ENCODE measurements at regions not wholly inside any gene's neighbourhood (a gene's known extent, or its start where the extent isn't known, plus 50 kb on each side); places are given as distances from the start of the nearest gene placed in this dataset.

GRCh38 chr4:121477480-121477879 is 96.7 kb upstream of the QRFPR start:
- no peak for TF ChIP-seq CTCF (IDR thresholded peaks at IDR 0.05)
- no peak for TF ChIP-seq USF1 (CRISPR knock-in tag; IDR thresholded peaks at IDR 0.05)
- no peak for TF ChIP-seq ESRRA (CRISPR knock-in tag; IDR thresholded peaks at IDR 0.05; ENCODE audit: borderline replicate concordance)
- TF ChIP-seq USF2 (CRISPR knock-in tag; IDR thresholded peaks at IDR 0.05) = no peak
- TF ChIP-seq TP53 (CRISPR knock-in tag; IDR thresholded peaks at IDR 0.05) = no peak
- TF ChIP-seq ATF2 (CRISPR knock-in tag; IDR thresholded peaks at IDR 0.05; ENCODE audit: borderline replicate concordance, low read depth) = no peak
- no peak for TF ChIP-seq TCF7 (CRISPR knock-in tag; IDR thresholded peaks at IDR 0.05; ENCODE audit: low read depth)
- TF ChIP-seq ZNF281 (CRISPR knock-in tag; IDR thresholded peaks at IDR 0.05) = no peak
- TF ChIP-seq ZNF263 (CRISPR knock-in tag; IDR thresholded peaks at IDR 0.05; ENCODE audit: low read depth) = no peak
- TF ChIP-seq JUN (CRISPR knock-in tag; IDR thresholded peaks at IDR 0.05) = no peak
- no peak for TF ChIP-seq SP1 (CRISPR knock-in tag; conservative IDR thresholded peaks at IDR 0.05)

Measured in WTC11 (cell line).